Upper lobe of left lung (tissue), 4 donors: ENCODE measurements at regions not wholly inside any gene's neighbourhood (a gene's known extent, or its start where the extent isn't known, plus 50 kb on each side); places are given as distances from the start of the nearest gene placed in this dataset.

ENCODE experiments used
- EP300 ChIP-seq, 4 donors: sonication (generic); formaldehyde crosslinking; IDR thresholded peaks; one replicate each; pipeline ENCODE4 v1.5.1; 2017; ENCODE audit warnings: antibody characterized with exemption in 4 of 4, control low read depth in 2 of 4
- POLR2A ChIP-seq, 4 donors: fragments of 450-650 bp; IDR thresholded peaks; one replicate each; pipeline ENCODE4 v1.5.1; 2016 to 2017; ENCODE audit warnings: antibody characterized with exemption in 4 of 4, mild to moderate bottlenecking in 2 of 4
- POLR2AphosphoS5 ChIP-seq, 2 donors: sonication (generic); formaldehyde crosslinking; IDR thresholded peaks; one replicate each; pipeline ENCODE4 v1.5.1; 2017; ENCODE audit warnings: antibody characterized with exemption in 2 of 2
- TF ChIP-seq, protein P1 (sequence below), 6 experiments: fragments of 450-650 bp in 4 of 6; fragments of 200-600 bp in 2 of 6; sonication (generic) in 2 of 6; IDR thresholded peaks; one replicate each; pipeline ENCODE4 v1.5.1; 2016 to 2019; ENCODE audit warnings: antibody characterized with exemption in 6 of 6

DNA sequence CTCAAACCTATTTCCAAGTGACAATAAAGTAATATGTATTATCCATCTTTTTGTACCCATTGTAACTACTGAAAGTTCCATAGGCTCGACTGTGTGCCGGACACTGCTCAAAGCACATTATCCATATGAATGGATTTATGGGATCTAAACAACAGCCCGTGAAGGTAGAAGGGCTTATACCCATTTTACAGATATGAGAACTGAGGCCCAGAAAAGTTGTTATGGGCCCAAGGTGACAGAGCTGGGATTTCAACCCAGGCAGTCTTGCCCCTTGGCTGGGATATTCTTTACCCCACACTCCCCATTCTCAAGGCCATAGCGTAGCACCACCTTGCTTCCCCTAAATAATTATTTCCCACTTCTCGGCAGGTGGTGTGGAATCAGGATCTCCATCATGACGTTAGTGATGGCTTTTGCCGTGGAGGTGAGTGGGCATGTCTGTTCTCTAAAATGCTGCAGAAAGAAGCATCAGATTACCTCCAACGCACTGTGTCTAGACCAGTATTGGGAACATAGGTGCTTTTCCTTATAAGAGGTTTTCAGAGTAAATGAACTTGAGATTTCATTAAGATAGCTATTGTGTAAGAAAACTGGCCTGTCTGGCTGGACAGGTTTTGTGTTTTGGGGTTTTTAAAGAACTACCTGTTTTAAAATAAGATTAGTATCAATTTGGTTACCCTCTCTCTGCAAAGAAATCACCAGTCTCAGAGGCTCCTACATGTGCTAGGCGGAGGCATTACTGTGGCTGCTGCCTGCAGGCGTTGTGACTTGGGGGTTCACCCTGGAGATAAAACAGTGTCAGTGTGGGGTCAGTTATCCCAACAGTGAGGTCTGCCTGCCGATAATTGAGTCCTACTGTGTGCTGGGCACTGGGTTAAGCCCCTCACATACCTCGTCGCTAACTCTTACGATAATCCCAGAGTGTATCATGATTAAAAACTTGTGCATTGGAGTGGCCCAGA lies 85.1 kb upstream of the SDK1 start:
- TF ChIP-seq, protein P1, sequence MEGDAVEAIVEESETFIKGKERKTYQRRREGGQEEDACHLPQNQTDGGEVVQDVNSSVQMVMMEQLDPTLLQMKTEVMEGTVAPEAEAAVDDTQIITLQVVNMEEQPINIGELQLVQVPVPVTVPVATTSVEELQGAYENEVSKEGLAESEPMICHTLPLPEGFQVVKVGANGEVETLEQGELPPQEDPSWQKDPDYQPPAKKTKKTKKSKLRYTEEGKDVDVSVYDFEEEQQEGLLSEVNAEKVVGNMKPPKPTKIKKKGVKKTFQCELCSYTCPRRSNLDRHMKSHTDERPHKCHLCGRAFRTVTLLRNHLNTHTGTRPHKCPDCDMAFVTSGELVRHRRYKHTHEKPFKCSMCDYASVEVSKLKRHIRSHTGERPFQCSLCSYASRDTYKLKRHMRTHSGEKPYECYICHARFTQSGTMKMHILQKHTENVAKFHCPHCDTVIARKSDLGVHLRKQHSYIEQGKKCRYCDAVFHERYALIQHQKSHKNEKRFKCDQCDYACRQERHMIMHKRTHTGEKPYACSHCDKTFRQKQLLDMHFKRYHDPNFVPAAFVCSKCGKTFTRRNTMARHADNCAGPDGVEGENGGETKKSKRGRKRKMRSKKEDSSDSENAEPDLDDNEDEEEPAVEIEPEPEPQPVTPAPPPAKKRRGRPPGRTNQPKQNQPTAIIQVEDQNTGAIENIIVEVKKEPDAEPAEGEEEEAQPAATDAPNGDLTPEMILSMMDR (IDR thresholded peaks at IDR 0.05) = no peak
- TF ChIP-seq POLR2AphosphoS5 (IDR thresholded peaks at IDR 0.05) (no peak), POLR2A (IDR thresholded peaks at IDR 0.05) (no peak), EP300 (IDR thresholded peaks at IDR 0.05) (peak in 1 of 4 donors; percentile 64)
